Sigmoid colon (tissue), 6 donors: ENCODE measurements at regions not wholly inside any gene's neighbourhood (a gene's known extent, or its start where the extent isn't known, plus 50 kb on each side); places are given as distances from the start of the nearest gene placed in this dataset.
A peak's percentile ranks its signal among the peaks of the same experiment; 100 is the strongest.
"Not testable (repeated sequence)": the region's sequence is repeated elsewhere in the genome, so short reads cannot be mapped to it uniquely, and the experiment has no call there.

Experiments used
- DNase-seq: peaks from one replicate; pipeline ENCODE4 v3.0.0-alpha.2; 2019
- H3K27ac ChIP-seq, 4 donors: fragments of 200-600 bp; sonication (generic); one replicate each; pipeline ENCODE4 v1.5.1; 2016 to 2019; ENCODE audit warnings: mild to moderate bottlenecking in 1 of 4
- H3K27me3 ChIP-seq, 3 donors: fragments of 200-600 bp; sonication (generic); one replicate each; pipeline ENCODE4 v1.5.1; 2019; ENCODE audit warnings: mild to moderate bottlenecking in 1 of 3
- H3K36me3 ChIP-seq, 4 donors: fragments of 200-600 bp; sonication (generic); one replicate each; pipeline ENCODE4 v1.5.1; 2016 to 2019
- H3K4me1 ChIP-seq, 4 donors: fragments of 200-600 bp; sonication (generic); one replicate each; pipeline ENCODE4 v1.5.1; 2017 to 2019
- H3K4me3 ChIP-seq, 4 donors: fragments of 200-600 bp; sonication (generic); one replicate each; pipeline ENCODE4 v1.5.1; 2017 to 2019; ENCODE audit warnings: mild to moderate bottlenecking in 2 of 4, moderate library complexity in 1 of 4
- H3K9me3 ChIP-seq, 4 donors: fragments of 200-600 bp in 3 of 4; sonication (generic) in 3 of 4; one replicate each; pipeline versions ENCODE4 v1.5.1 to v1.6.1; 2013 to 2019
- CTCF ChIP-seq, 4 experiments: fragments of 450-650 bp in 3 of 4; fragments of 200-600 bp in 1 of 4; IDR thresholded peaks; one replicate each; pipeline ENCODE4 v1.5.1; 2016 to 2019; ENCODE audit warnings: antibody characterized with exemption in 4 of 4, mild to moderate bottlenecking in 3 of 4, moderate library complexity in 2 of 4
- EP300 ChIP-seq, 4 donors: sonication (generic); formaldehyde crosslinking; IDR thresholded peaks; one replicate each; pipeline ENCODE4 v1.6.1; 2017; ENCODE audit warnings: antibody characterized with exemption in 4 of 4
- POLR2A ChIP-seq, 2 donors: fragments of 450-650 bp; IDR thresholded peaks; one replicate each; pipeline ENCODE4 v1.6.1; 2016; ENCODE audit warnings: antibody characterized with exemption in 2 of 2, mild to moderate bottlenecking in 2 of 2, moderate library complexity in 2 of 2
- POLR2AphosphoS5 ChIP-seq, 4 donors: sonication (generic); formaldehyde crosslinking; IDR thresholded peaks; one replicate each; pipeline ENCODE4 v1.6.1; 2017; ENCODE audit warnings: antibody characterized with exemption in 4 of 4
- WGBS, 2 donors: extraction: QIAGEN DNeasy Blood & Tissue Kit; methylation state at CpG; one replicate each; pipeline ENCODE4 v1.1.7; 2013; 5-methylcytosine and 5-hydroxymethylcytosine counted together
- intact Hi-C: fragments of 100-400 bp; cut with DNase I; formaldehyde crosslinking; loops from one replicate; pipeline ENCODE4 v1.15.1; 2023
- donor health status: healthy with polysubstance abuse.
- donor health status: healthy.

GRCh38 chr3:75894234-75894633 lies 108.9 kb upstream of the ZNF717 start:
- WGBS, 2 donors: 21 to 43% methylated on average over 1 of the region's 1 CpG
- no peaks in the 10 kb centered on the region for H3K9me3 ChIP-seq
- intact Hi-C loops: no loop called here
- no peaks in the 10 kb centered on the region for H3K36me3 ChIP-seq
- H3K4me1 ChIP-seq: peaks cover 0 to 12% (median 0%) of the 10 kb centered on the region in 4 donors
- no peak for DNase-seq
- TF ChIP-seq POLR2A (IDR thresholded peaks at IDR 0.05) (no peak), EP300 (IDR thresholded peaks at IDR 0.05) (no peak), CTCF (IDR thresholded peaks at IDR 0.05) (no peak), POLR2AphosphoS5 (IDR thresholded peaks at IDR 0.05) (no peak)
- H3K4me3 ChIP-seq: no peak overlapping the region
- no peaks in the 10 kb centered on the region for H3K27me3 ChIP-seq
- H3K27ac ChIP-seq: no peak overlapping the region

GRCh38 chr3:75896265-75896664 lies 110.9 kb upstream of the ZNF717 start:
- Histone ChIP-seq H3K9me3 (no peaks in the 10 kb centered on the region), H3K27me3 (no peaks in the 10 kb centered on the region), H3K36me3 (no peaks in the 10 kb centered on the region), H3K27ac (no peak overlapping the region), H3K4me3 (no peak overlapping the region), H3K4me1 (peaks cover 0 to 12% (median 0%) of the 10 kb centered on the region in 4 donors)
- 85 to 90% methylated on average over 4 of the region's 4 CpGs for WGBS, 2 donors
- intact Hi-C loops: no loop called here
- DNase-seq: no peak
- TF ChIP-seq POLR2AphosphoS5 (IDR thresholded peaks at IDR 0.05): no peak
- no peak for TF ChIP-seq EP300 (IDR thresholded peaks at IDR 0.05)
- no peak for TF ChIP-seq POLR2A (IDR thresholded peaks at IDR 0.05)
- no peak for TF ChIP-seq CTCF (IDR thresholded peaks at IDR 0.05)

- 81 to 85% methylated on average over 4 of the region's 4 CpGs for WGBS, 2 donors
- intact Hi-C loops: not testable (repeated sequence)
These were observed 116.1 kb upstream of the ZNF717 start for GRCh38 chr3:75901446-75901845.

GRCh38 chr3:75906555-75907112 lies 121.3 kb upstream of the ZNF717 start:
- H3K9me3 ChIP-seq: no peaks in the 10 kb centered on the region
- WGBS, 2 donors: 6 to 20% methylated on average over 37 of the region's 37 CpGs
- TF ChIP-seq CTCF (IDR thresholded peaks at IDR 0.05): no peak
- no peak for TF ChIP-seq POLR2A (IDR thresholded peaks at IDR 0.05)
- no peak for TF ChIP-seq POLR2AphosphoS5 (IDR thresholded peaks at IDR 0.05)
- TF ChIP-seq EP300 (IDR thresholded peaks at IDR 0.05): no peak
- peak; percentile 62 for DNase-seq
- intact Hi-C loops: no loop called here
- H3K27ac ChIP-seq: no peak overlapping the region
- H3K4me3 ChIP-seq: peak overlapping the region in 2 of 4 donors; percentile 12 to 18
- peaks cover 0 to 9% (median 3%) of the 10 kb centered on the region in 4 donors for H3K4me1 ChIP-seq
- H3K27me3 ChIP-seq: peaks cover 0 to 17% (median 5%) of the 10 kb centered on the region in 3 donors
- H3K36me3 ChIP-seq: no peaks in the 10 kb centered on the region

More at GRCh38 chr3:75901446-75901845, 116.1 kb upstream of the ZNF717 start:
- H3K27me3 ChIP-seq, H3K36me3 ChIP-seq, H3K9me3 ChIP-seq, H3K4me1 ChIP-seq, H3K27ac ChIP-seq, H3K4me3 ChIP-seq, DNase-seq: not testable (repeated sequence)

GRCh38 chr3:75913800-75914350 lies 128.5 kb upstream of the ZNF717 start:
- intact Hi-C loops: no loop called here

GRCh38 chr3:75914741-75915140 lies 129.4 kb upstream of the ZNF717 start:
- DNase-seq, H3K36me3 ChIP-seq, H3K27me3 ChIP-seq, intact Hi-C loops, H3K9me3 ChIP-seq, H3K27ac ChIP-seq, H3K4me3 ChIP-seq, H3K4me1 ChIP-seq: not testable (repeated sequence)
- 78 to 84% methylated on average over 3 of the region's 3 CpGs for WGBS, 2 donors

More at GRCh38 chr3:75913800-75914350, 128.5 kb upstream of the ZNF717 start:
- DNase-seq: no peak
- Histone ChIP-seq H3K4me1 (no peaks in the 10 kb centered on the region), H3K27ac (no peak overlapping the region), H3K36me3 (no peaks in the 10 kb centered on the region), H3K4me3 (no peak overlapping the region), H3K27me3 (no peaks in the 10 kb centered on the region), H3K9me3 (no peaks in the 10 kb centered on the region)
- 39 to 57% methylated on average over 2 of the region's 2 CpGs for WGBS, 2 donors
- no peak for TF ChIP-seq POLR2AphosphoS5 (IDR thresholded peaks at IDR 0.05)
- TF ChIP-seq POLR2A (IDR thresholded peaks at IDR 0.05): no peak
- no peak for TF ChIP-seq EP300 (IDR thresholded peaks at IDR 0.05)
- TF ChIP-seq CTCF (IDR thresholded peaks at IDR 0.05): no peak
